Lung microvascular endothelial cell (primary cell): ENCODE measurements at regions not wholly inside any gene's neighbourhood (a gene's known extent, or its start where the extent isn't known, plus 50 kb on each side); places are given as distances from the start of the nearest gene placed in this dataset.
"Not testable (repeated sequence)": the region's sequence is repeated elsewhere in the genome, so short reads cannot be mapped to it uniquely, and the experiment has no call there.

Experiments
- DNase-seq, 2 donors: peaks; one replicate each; pipeline versions ENCODE4 v3.0.0 to v3.0.0-alpha.2; 2010; ENCODE audit warnings: low read depth in 2 of 2

- DNase-seq = no peak
Observed at GRCh38 chr5:57903458-57903857, 420.8 kb upstream of the ACTBL2 start.

- DNase-seq = no peak
Observed at GRCh38 chr5:57902095-57902494, 419.5 kb upstream of the ACTBL2 start.

- no peak for DNase-seq
Observed at GRCh38 chr5:57900381-57900944, 417.9 kb upstream of the ACTBL2 start.

- no peak for DNase-seq
Observed at GRCh38 chr5:57896576-57896975, 414.0 kb upstream of the ACTBL2 start.

- no peak for DNase-seq
Observed at GRCh38 chr5:57895766-57896165, 413.2 kb upstream of the ACTBL2 start.

GRCh38 chr5:57893926-57894325 is 411.3 kb upstream of the ACTBL2 start:
- DNase-seq = no peak

GRCh38 chr5:57891443-57891842 is 408.8 kb upstream of the ACTBL2 start:
- peak; percentile 3 to 41 for DNase-seq

- peak; percentile 70 to 86 for DNase-seq
Observed at GRCh38 chr5:57889558-57889957, 406.9 kb upstream of the ACTBL2 start.

GRCh38 chr5:57887851-57888621 is 405.4 kb upstream of the ACTBL2 start:
- peak; percentile 82 to 85 for DNase-seq

- DNase-seq = no peak
Observed at GRCh38 chr5:57884346-57885102, 401.9 kb upstream of the ACTBL2 start.

GRCh38 chr5:57880216-57880615 is 397.6 kb upstream of the ACTBL2 start:
- no peak for DNase-seq

- DNase-seq = no peak
Observed at GRCh38 chr5:57878301-57878722, 395.7 kb upstream of the ACTBL2 start.

GRCh38 chr5:57871496-57871895 is 388.9 kb upstream of the ACTBL2 start:
- no peak for DNase-seq

GRCh38 chr5:57870267-57870666 is 387.7 kb upstream of the ACTBL2 start:
- DNase-seq = not testable (repeated sequence)

GRCh38 chr5:57863661-57864060 is 381.1 kb upstream of the ACTBL2 start:
- DNase-seq = no peak

GRCh38 chr5:57862942-57863341 is 380.3 kb upstream of the ACTBL2 start:
- no peak for DNase-seq

GRCh38 chr5:57862471-57862911 is 379.9 kb upstream of the ACTBL2 start:
- no peak for DNase-seq

- no peak for DNase-seq
Observed at GRCh38 chr5:57859626-57860025, 377.0 kb upstream of the ACTBL2 start.

- DNase-seq = no peak
Observed at GRCh38 chr5:57858905-57859304, 376.3 kb upstream of the ACTBL2 start.

GRCh38 chr5:57857696-57858095 is 375.1 kb upstream of the ACTBL2 start:
- DNase-seq = no peak

GRCh38 chr5:57855831-57856230 is 373.2 kb upstream of the ACTBL2 start:
- no peak for DNase-seq

- DNase-seq = no peak
Observed at GRCh38 chr5:57853929-57854697, 371.5 kb upstream of the ACTBL2 start.
